ENCODE measurements at regions not wholly inside any gene's neighbourhood (a gene's known extent, or its start where the extent isn't known, plus 50 kb on each side); places are given as distances from the start of the nearest gene placed in this dataset.

DNA sequence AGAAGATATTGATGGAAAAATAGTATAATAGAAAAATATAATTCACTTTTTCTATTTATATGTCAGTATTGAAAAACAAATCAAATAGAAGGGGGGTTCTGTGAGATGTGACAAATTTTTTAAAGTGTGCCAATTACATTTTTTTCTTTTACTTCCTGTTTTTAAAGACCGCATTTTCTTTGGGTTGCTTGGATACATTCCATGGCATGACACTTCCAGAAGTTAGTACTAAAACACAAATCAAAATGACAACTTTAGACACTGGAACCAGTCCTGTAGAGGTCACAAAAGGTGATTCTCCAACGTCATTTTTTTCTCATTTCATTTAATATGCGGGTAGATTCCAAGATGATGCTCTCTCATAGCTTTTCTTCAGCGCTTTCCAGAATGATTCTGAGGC, 116.2 kb upstream of the GNPDA2 start:
- H3K4me1 ChIP-seq (ENCODE audit: insufficient read depth, low read length): no peaks in the 10 kb centered on the region
- H3K36me3 ChIP-seq (ENCODE audit: insufficient read depth, low read depth, low read length): no peaks in the 10 kb centered on the region
- no peaks in the 10 kb centered on the region for H3K9me3 ChIP-seq (ENCODE audit: insufficient read depth, low read depth, low read length)
- no peak overlapping the region for H3K4me3 ChIP-seq (ENCODE audit: low read length)
- H3K27me3 ChIP-seq (ENCODE audit: insufficient read depth, low read length): no peaks in the 10 kb centered on the region
- H3K27ac ChIP-seq (ENCODE audit: low read length): no peak overlapping the region
- H3K9ac ChIP-seq (ENCODE audit: low read depth, low read length): no peak overlapping the region

GRCh38 chr4:44817930-44818329, 91.6 kb upstream of the GNPDA2 start:
- H3K27me3 ChIP-seq (ENCODE audit: insufficient read depth, low read length): no peaks in the 10 kb centered on the region
- no peaks in the 10 kb centered on the region for H3K4me1 ChIP-seq (ENCODE audit: insufficient read depth, low read length)

GRCh38 chr4:44806071-44806470, 79.7 kb upstream of the GNPDA2 start:
- no peak overlapping the region for H3K9ac ChIP-seq (ENCODE audit: low read depth, low read length)
- no peaks in the 10 kb centered on the region for H3K9me3 ChIP-seq (ENCODE audit: insufficient read depth, low read depth, low read length)
- no peaks in the 10 kb centered on the region for H3K36me3 ChIP-seq (ENCODE audit: insufficient read depth, low read depth, low read length)
- no peak overlapping the region for H3K4me3 ChIP-seq (ENCODE audit: low read length)
- no peaks in the 10 kb centered on the region for H3K4me1 ChIP-seq (ENCODE audit: insufficient read depth, low read length)
- H3K27ac ChIP-seq (ENCODE audit: low read length): no peak overlapping the region
- no peaks in the 10 kb centered on the region for H3K27me3 ChIP-seq (ENCODE audit: insufficient read depth, low read length)

More at GRCh38 chr4:44817930-44818329, 91.6 kb upstream of the GNPDA2 start:
- Histone ChIP-seq H3K4me3 (ENCODE audit: low read length) (no peak overlapping the region), H3K9me3 (ENCODE audit: insufficient read depth, low read depth, low read length) (no peaks in the 10 kb centered on the region; the same call in 1 of the 2 replicates), H3K9ac (ENCODE audit: low read depth, low read length) (no peak overlapping the region), H3K27ac (ENCODE audit: low read length) (no peak overlapping the region), H3K36me3 (ENCODE audit: insufficient read depth, low read depth, low read length) (no peaks in the 10 kb centered on the region)

- Histone ChIP-seq H3K27me3 (ENCODE audit: insufficient read depth, low read length) (no peaks in the 10 kb centered on the region), H3K9ac (ENCODE audit: low read depth, low read length) (no peak overlapping the region), H3K4me1 (ENCODE audit: insufficient read depth, low read length) (no peaks in the 10 kb centered on the region), H3K9me3 (ENCODE audit: insufficient read depth, low read depth, low read length) (peaks cover 3% of the 10 kb centered on the region; the same call in 1 of the 2 replicates), H3K27ac (ENCODE audit: low read length) (no peak overlapping the region), H3K36me3 (ENCODE audit: insufficient read depth, low read depth, low read length) (no peaks in the 10 kb centered on the region), H3K4me3 (ENCODE audit: low read length) (no peak overlapping the region)
These were observed 77.9 kb upstream of the GNPDA2 start for GRCh38 chr4:44804301-44804700.

DNA sequence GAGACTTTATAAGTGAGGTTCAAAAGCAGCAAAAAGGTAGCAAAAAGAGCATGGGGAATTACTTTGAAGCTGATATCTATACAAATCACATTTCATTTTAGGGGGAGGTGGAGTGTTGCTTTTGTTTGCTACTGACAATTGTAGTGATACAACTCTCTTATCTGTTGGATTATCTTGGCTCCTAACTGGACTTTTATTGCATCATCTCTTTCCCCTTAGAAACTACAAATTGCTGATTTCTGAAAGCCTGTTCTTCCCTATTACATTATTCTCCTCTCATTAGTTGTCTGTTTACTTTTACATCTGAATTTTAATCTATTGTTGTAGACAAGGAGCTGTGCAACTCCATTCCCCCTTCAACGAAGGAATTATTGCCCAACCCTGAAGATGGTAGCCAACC, 75.0 kb upstream of the GNPDA2 start:
- Histone ChIP-seq H3K27me3 (ENCODE audit: insufficient read depth, low read length) (no peaks in the 10 kb centered on the region), H3K27ac (ENCODE audit: low read length) (no peak overlapping the region), H3K4me3 (ENCODE audit: low read length) (no peak overlapping the region), H3K36me3 (ENCODE audit: insufficient read depth, low read depth, low read length) (no peaks in the 10 kb centered on the region), H3K9me3 (ENCODE audit: insufficient read depth, low read depth, low read length) (peaks cover 23% of the 10 kb centered on the region), H3K4me1 (ENCODE audit: insufficient read depth, low read length) (no peaks in the 10 kb centered on the region), H3K9ac (ENCODE audit: low read depth, low read length) (no peak overlapping the region)

- Histone ChIP-seq H3K36me3 (ENCODE audit: insufficient read depth, low read depth, low read length) (no peaks in the 10 kb centered on the region), H3K9ac (ENCODE audit: low read depth, low read length) (no peak overlapping the region), H3K4me1 (ENCODE audit: insufficient read depth, low read length) (no peaks in the 10 kb centered on the region)
These were observed 65.5 kb upstream of the GNPDA2 start for GRCh38 chr4:44791831-44792230.

DNA sequence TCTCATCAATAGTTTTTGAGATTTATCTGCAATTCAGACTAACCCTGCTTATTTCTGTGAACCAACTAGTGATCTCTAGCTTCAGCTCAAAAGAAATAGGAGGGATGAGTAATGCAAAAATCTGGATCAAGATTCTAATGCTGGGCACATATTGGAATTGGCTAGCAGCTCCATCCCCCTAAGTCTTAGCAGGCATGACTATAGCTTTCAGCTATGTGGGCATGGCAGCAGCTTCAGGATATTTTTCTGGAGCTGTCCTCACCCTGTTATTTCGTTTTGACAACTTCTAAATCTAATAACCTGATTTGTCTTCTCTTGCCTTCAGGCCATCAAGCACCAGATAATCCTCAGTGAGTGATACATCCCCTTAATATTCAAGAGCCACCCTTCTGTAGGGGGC, 50.8 kb upstream of the GNPDA2 start:
- Histone ChIP-seq H3K9ac (ENCODE audit: low read depth, low read length) (no peak overlapping the region), H3K36me3 (ENCODE audit: insufficient read depth, low read depth, low read length) (no peaks in the 10 kb centered on the region), H3K27me3 (ENCODE audit: insufficient read depth, low read length) (no peaks in the 10 kb centered on the region), H3K9me3 (ENCODE audit: insufficient read depth, low read depth, low read length) (peaks cover 52% of the 10 kb centered on the region), H3K27ac (ENCODE audit: low read length) (no peak overlapping the region), H3K4me1 (ENCODE audit: insufficient read depth, low read length) (no peaks in the 10 kb centered on the region), H3K4me3 (ENCODE audit: low read length) (no peak overlapping the region)

More at GRCh38 chr4:44791831-44792230, 65.5 kb upstream of the GNPDA2 start:
- Histone ChIP-seq H3K4me3 (ENCODE audit: low read length) (no peak overlapping the region), H3K27ac (ENCODE audit: low read length) (no peak overlapping the region), H3K9me3 (ENCODE audit: insufficient read depth, low read depth, low read length) (peaks cover 12% of the 10 kb centered on the region; the same call in 1 of the 2 replicates), H3K27me3 (ENCODE audit: insufficient read depth, low read length) (no peaks in the 10 kb centered on the region)

Data from iPS-20b (cell line).